ENCODE measurements at regions not wholly inside any gene's neighbourhood (a gene's known extent, or its start where the extent isn't known, plus 50 kb on each side); places are given as distances from the start of the nearest gene placed in this dataset.

GRCh38 chr22:48863965-48864528 is 963.6 kb downstream of the BRD1 start:
- no peaks in the 10 kb centered on the region for H3K36me3 ChIP-seq
- peaks cover 0 to 14% (median 0%) of the 10 kb centered on the region in 3 donors for H3K27me3 ChIP-seq
- no peak overlapping the region for H3K27ac ChIP-seq
- no peaks in the 10 kb centered on the region for H3K9me3 ChIP-seq
- no peak for TF ChIP-seq POLR2AphosphoS5 (IDR thresholded peaks at IDR 0.05)
- peak; percentile 44 for DNase-seq
- H3K4me3 ChIP-seq = no peak overlapping the region
- H3K4me1 ChIP-seq = no peaks in the 10 kb centered on the region
- WGBS, 2 donors = 71 to 89% methylated on average over 7 of the region's 7 CpGs
- intact Hi-C loops (cut with DNase I) = no loop called here

DNA sequence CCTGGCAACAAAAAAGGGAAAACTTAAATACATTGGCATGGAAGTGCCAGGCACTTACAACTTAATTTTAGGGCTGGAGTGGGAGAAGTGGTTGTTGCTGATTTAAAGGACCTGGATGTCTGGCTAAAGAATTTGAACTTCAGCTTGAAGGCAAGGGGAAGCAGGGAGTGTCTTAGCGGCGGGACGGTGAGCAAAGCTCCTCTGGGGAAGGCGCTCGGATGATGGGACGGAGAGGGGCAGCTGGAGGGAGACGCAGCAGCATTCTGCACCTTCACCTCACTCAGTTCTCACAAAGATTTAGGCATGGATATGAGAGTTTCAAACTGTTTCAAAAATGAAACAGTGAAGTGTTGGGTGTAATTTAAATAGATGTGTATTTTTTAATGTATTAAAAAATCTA is 967.1 kb downstream of the BRD1 start:
- Histone ChIP-seq H3K27ac (no peak overlapping the region), H3K9me3 (no peaks in the 10 kb centered on the region), H3K27me3 (peaks cover 0 to 4% (median 0%) of the 10 kb centered on the region in 3 donors), H3K4me1 (no peaks in the 10 kb centered on the region), H3K36me3 (no peaks in the 10 kb centered on the region), H3K4me3 (no peak overlapping the region)
- WGBS, 2 donors = 80 to 82% methylated on average over 7 of the region's 7 CpGs
- TF ChIP-seq EP300 (IDR thresholded peaks at IDR 0.05) = no peak
- TF ChIP-seq, protein P1, sequence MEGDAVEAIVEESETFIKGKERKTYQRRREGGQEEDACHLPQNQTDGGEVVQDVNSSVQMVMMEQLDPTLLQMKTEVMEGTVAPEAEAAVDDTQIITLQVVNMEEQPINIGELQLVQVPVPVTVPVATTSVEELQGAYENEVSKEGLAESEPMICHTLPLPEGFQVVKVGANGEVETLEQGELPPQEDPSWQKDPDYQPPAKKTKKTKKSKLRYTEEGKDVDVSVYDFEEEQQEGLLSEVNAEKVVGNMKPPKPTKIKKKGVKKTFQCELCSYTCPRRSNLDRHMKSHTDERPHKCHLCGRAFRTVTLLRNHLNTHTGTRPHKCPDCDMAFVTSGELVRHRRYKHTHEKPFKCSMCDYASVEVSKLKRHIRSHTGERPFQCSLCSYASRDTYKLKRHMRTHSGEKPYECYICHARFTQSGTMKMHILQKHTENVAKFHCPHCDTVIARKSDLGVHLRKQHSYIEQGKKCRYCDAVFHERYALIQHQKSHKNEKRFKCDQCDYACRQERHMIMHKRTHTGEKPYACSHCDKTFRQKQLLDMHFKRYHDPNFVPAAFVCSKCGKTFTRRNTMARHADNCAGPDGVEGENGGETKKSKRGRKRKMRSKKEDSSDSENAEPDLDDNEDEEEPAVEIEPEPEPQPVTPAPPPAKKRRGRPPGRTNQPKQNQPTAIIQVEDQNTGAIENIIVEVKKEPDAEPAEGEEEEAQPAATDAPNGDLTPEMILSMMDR (IDR thresholded peaks at IDR 0.05) = no peak
- TF ChIP-seq POLR2AphosphoS5 (IDR thresholded peaks at IDR 0.05) = no peak
- no peak for TF ChIP-seq POLR2A (IDR thresholded peaks at IDR 0.05)
- peak; percentile 12 for DNase-seq
- intact Hi-C loops (cut with DNase I) = no loop called here

GRCh38 chr22:48858856-48859255 is 968.8 kb downstream of the BRD1 start:
- intact Hi-C loops (cut with DNase I) = no loop called here
- Histone ChIP-seq H3K27ac (no peak overlapping the region), H3K4me3 (no peak overlapping the region), H3K27me3 (peaks cover 0 to 4% (median 0%) of the 10 kb centered on the region in 3 donors), H3K36me3 (no peaks in the 10 kb centered on the region), H3K9me3 (no peaks in the 10 kb centered on the region), H3K4me1 (no peaks in the 10 kb centered on the region)
- DNase-seq = no peak
- no peak for TF ChIP-seq EP300 (IDR thresholded peaks at IDR 0.05)
- TF ChIP-seq, protein P1 (IDR thresholded peaks at IDR 0.05) = no peak
- no peak for TF ChIP-seq POLR2AphosphoS5 (IDR thresholded peaks at IDR 0.05)
- no peak for TF ChIP-seq POLR2A (IDR thresholded peaks at IDR 0.05)
- 93 to 96% methylated on average over 2 of the region's 2 CpGs for WGBS, 2 donors

- TF ChIP-seq POLR2A (IDR thresholded peaks at IDR 0.05) (no peak), EP300 (IDR thresholded peaks at IDR 0.05) (no peak), POLR2AphosphoS5 (IDR thresholded peaks at IDR 0.05) (no peak)
- TF ChIP-seq, protein P1 (IDR thresholded peaks at IDR 0.05) = no peak
- WGBS, 2 donors = 66 to 87% methylated on average over 9 of the region's 9 CpGs
- peak; percentile 37 for DNase-seq
Measured at GRCh38 chr22:48858121-48858520, 969.6 kb downstream of the BRD1 start.

GRCh38 chr22:48857202-48857805 is 970.4 kb downstream of the BRD1 start:
- Histone ChIP-seq H3K4me1 (no peaks in the 10 kb centered on the region), H3K27ac (no peak overlapping the region), H3K4me3 (no peak overlapping the region), H3K27me3 (no peaks in the 10 kb centered on the region), H3K36me3 (no peaks in the 10 kb centered on the region), H3K9me3 (no peaks in the 10 kb centered on the region)
- WGBS, 2 donors = 83 to 84% methylated on average over 13 of the region's 13 CpGs
- intact Hi-C loops (cut with DNase I) = no loop called here
- peak; percentile 27 for DNase-seq
- TF ChIP-seq EP300 (IDR thresholded peaks at IDR 0.05) (no peak), POLR2A (IDR thresholded peaks at IDR 0.05) (no peak), POLR2AphosphoS5 (IDR thresholded peaks at IDR 0.05) (no peak)
- TF ChIP-seq, protein P1 (IDR thresholded peaks at IDR 0.05) = no peak

More at GRCh38 chr22:48858121-48858520, 969.6 kb downstream of the BRD1 start:
- H3K4me1 ChIP-seq = no peaks in the 10 kb centered on the region
- H3K27ac ChIP-seq = no peak overlapping the region
- H3K9me3 ChIP-seq = no peaks in the 10 kb centered on the region
- H3K27me3 ChIP-seq = no peaks in the 10 kb centered on the region
- H3K4me3 ChIP-seq = no peak overlapping the region
- H3K36me3 ChIP-seq = no peaks in the 10 kb centered on the region
- intact Hi-C loops (cut with DNase I) = no loop called here
